HG02840 (cell line): ENCODE measurements at regions not wholly inside any gene's neighbourhood (a gene's known extent, or its start where the extent isn't known, plus 50 kb on each side); places are given as distances from the start of the nearest gene placed in this dataset.
"Not testable (repeated sequence)": the region's sequence is repeated elsewhere in the genome, so short reads cannot be mapped to it uniquely, and the experiment has no call there.

Experiments used
- ATAC-seq: cut with Tn5 transposase; IDR thresholded peaks from one replicate; pipeline ENCODE4 v1.9.1; 2021; ENCODE audit warnings: mild to moderate bottlenecking, moderate library complexity, moderate number of reproducible peaks; ENCODE audit not compliant: unreplicated experiment, low FRiP score

- ATAC-seq, result no peak
These were observed 239.2 kb downstream of the ADGRD1 start for GRCh38 chr12:131192951-131193350.

- ATAC-seq, result no peak
These were observed 240.5 kb downstream of the ADGRD1 start for GRCh38 chr12:131194166-131194565.

DNA sequence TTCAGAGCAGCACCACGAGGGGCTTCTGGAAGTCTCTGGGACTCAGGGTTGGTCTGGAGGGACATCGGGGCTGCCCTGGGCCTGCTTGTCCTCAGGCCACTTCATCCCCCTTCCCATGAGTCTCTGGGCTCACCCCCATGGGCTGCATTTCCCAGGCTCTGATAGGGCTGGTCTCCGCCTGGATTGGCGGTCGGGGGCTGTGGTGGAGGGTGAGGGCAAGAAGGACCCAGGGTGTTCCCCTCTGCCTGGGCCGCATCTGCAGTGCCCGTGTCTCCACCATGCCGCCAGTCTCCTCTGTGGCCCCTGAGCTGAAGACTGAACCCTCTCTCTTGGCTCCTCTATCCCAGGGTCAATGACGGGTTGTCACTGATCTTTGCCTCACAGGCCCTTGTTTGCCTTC is 242.1 kb downstream of the ADGRD1 start:
- ATAC-seq, result no peak

GRCh38 chr12:131196220-131196619 is 242.5 kb downstream of the ADGRD1 start:
- ATAC-seq, result no peak

- ATAC-seq, result no peak
These were observed 243.8 kb downstream of the ADGRD1 start for GRCh38 chr12:131197490-131197889.

- ATAC-seq, result no peak
These were observed 245.5 kb downstream of the ADGRD1 start for GRCh38 chr12:131199221-131199620.

- ATAC-seq, result not testable (repeated sequence)
These were observed 248.2 kb downstream of the ADGRD1 start for GRCh38 chr12:131201912-131202311.

DNA sequence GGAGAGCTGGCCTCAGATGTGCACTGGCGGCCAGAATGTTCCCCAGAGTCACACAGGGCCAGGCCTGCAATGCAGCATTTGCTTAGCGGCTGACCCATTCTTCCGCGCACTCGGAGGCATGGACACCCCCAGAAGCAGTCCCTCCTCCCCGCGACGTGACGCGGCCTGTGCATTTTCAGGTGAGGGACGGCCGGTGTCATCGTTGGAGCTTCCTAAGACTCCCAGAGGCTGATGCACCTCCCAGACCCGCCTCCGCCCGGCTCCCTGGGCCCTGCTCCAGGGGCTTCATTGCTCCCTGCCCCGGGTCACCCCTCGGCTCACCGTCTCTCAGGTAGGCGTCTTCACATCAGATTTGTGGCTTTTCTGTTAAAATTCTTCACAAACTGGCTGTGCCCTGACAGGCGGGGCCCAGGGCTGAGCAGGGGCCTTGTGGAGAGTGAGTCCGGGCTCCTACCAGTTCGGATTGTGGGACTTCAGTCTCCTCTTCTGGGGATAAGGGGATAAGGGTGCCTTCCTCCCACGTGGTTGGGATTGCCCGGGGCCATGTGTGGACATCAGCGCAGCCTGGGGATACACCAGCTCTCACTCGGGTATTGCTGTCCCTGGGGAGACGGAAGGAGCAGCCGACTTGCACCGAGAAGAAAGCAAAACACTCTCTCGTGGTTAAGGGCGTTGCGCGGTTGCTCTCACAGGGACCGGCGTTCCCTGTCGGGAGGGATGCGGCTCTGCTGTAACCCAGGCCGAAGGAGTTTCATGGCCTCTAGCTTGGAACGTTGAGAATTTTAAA is 249.1 kb downstream of the ADGRD1 start:
- no peak for ATAC-seq

DNA sequence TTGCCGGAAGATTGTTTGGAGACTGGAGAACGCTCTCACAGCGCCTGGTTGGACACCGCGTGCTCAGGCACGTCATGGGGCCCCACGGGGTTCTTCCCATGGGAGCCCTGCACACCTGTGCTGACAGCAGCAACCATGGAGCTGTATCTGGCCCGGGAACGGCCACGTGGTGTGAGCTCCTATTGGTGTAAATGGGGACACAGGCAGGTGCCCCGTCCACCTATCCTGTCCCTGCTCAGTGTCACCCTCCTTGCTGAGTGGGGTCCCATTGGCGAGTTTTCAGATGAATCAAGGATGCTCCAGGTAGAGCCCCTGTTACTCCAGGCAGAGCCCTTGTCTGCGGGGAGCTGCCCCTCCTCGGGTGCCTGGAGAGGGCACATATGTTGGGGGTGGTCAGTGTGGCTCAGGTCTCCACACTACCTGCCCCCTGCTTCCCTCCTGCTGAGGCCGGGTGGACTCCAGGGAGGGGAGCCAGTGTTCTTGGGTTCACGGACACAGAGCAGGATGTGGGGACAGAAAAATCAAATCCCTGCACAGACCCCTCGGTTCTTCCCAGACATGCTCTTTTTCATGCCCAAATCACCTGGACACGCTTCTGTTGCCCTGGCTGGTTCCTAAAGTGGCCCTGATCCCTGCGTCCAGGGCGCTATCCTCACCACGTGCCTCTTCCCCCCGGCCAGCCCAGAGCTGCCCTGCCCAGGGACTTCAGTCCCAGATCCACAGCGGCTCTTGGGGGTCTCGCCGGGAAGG is 250.1 kb downstream of the ADGRD1 start:
- no peak for ATAC-seq

DNA sequence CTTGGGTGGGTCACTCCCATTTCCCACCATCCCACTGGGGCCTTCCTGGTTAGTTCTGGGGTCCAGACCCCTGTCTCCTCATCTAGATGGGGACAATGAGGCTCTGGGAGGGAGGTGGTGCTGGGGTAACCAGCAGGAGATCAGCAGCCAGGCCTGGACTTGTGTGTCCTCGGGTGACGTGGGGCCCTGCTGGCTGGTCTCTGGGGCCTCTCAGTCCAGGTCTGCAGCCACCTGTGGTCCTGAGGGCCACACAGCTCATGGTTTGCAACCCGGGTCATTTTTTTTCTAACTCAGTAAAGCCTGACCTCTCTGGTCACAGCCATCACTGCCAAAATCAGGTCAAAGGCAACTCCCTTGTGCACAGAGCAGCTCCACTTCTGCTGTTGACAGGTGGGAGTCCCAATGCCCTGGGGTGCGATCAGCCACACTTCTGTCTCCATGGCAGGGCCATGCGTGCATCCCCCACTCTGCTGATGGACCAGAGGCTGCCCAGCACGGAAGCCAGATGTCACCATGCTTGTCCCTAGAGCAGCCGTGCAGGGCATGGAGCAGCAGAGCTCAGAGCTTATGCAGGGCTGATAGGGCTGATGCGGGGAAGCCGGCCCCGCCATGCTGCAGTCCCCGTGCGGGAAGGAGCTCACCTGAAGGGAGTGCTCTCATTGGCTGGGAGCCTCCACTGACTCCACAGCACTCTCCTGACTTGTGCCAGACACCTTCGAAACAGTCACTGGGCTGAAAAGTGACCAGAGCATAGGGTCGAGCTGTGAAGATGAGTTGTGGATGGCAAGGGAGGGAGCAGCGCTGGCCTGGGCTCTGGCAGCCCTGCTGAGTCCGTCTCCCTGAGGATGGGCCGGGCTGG is 250.9 kb downstream of the ADGRD1 start:
- ATAC-seq, result no peak

DNA sequence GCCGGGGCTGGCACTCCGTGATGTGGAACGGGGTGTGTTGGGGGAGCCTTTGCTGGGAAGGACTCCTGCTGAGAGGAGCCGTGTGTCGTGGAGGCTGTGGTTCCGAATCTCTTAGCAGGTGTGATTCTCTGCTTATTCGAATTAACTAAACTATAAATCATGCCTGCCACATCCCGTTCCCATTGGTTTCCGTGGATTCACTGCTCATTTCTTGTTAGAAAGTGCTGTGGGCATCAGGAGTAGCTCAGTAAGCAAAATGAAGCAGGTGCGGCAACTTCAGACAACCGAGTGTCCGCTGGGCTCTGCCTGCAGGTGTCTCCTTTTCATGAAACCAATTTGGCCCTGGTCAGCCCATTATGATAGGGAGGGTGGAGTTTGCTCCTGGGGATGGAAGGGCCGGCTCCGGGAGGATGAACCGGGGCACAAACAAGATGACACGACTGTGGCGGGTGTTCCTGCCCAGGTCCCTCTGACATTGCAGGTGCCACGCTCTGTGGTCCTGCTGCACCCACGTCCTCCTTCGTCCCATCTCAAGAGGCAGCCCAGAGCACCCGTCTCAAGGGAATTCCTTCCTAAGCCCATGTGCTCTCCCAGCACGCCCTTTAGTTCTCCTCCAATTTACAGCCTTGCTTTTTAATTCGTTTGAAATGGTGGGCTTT is 251.7 kb downstream of the ADGRD1 start:
- ATAC-seq, result not testable (repeated sequence)

- not testable (repeated sequence) for ATAC-seq
These were observed 253.1 kb downstream of the ADGRD1 start for GRCh38 chr12:131206630-131207299.

- not testable (repeated sequence) for ATAC-seq
These were observed 253.6 kb downstream of the ADGRD1 start for GRCh38 chr12:131207300-131207660.

GRCh38 chr12:131207841-131208240 is 254.1 kb downstream of the ADGRD1 start:
- ATAC-seq, result not testable (repeated sequence)

DNA sequence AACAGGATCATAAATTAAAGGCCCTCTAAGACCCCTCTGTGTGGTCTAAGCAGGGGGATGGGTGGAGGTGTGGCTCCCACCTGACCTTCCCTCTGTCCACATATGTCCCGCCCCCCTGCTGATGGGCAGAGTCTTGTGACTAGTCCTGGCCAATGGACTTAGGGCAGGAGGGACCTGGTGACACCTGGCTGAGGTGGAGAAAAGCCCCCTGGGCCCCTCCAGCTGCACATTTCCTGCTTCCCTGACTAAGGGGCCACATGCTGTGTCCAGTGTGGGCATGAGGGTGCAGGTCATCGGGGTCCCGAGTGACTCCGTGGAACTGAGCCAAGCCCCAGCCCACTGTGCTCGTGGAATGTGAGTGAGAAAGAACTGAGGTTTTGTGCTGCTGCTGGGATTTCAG is 254.7 kb downstream of the ADGRD1 start:
- no peak for ATAC-seq

DNA sequence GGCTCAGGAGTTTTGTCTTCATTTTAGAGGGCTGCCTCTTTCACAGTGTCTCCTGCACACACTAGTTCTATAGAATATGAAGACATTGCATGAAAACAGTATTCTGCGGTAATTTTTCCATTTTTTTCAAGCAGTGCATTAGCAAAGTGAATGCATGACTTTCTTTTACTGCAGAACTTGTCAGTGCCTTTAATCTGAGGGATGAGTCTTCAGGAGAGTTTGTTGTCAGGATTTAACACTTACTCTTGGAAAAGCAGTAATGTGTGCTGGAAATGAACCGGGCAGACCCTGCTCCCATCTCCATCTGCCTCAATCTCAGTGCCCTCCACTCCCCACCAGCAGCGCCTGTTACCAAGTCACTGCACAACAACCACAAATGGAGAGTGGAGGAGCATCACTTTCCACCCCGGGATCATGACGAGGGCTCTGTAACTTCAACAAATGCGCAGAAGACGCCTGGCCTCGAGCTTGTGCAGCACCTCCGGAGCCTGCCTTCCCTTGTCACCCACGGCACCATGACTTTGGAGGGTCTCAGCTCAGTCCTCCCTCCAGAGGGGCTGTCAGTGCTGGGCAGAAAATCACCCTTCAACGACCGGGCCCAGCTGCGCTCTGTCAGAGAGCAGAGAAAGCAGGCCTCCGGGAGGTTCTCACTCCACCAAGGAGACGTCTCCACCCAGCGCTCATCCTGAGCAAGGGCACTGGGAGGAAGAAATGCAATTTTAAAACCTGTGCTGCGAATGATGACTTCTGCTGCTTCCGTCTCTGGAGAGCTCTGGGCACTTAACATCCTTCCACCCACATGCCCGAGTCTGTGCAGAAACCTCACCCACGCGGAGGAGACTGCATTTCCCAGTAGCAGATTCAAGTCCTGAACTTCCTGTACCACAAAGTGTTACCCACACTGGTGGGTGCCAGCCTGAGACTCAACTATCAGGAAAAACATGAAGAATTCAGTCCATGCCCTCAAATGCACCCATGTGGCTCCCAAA is 255.7 kb downstream of the ADGRD1 start:
- ATAC-seq, result no peak

GRCh38 chr12:131210506-131211339 is 257.0 kb downstream of the ADGRD1 start:
- ATAC-seq, result no peak
